OCI-LY3 (cell line): ENCODE measurements at regions not wholly inside any gene's neighbourhood (a gene's known extent, or its start where the extent isn't known, plus 50 kb on each side); places are given as distances from the start of the nearest gene placed in this dataset.
A peak's percentile ranks its signal among the peaks of the same experiment; 100 is the strongest.
"Not testable (repeated sequence)": the region's sequence is repeated elsewhere in the genome, so short reads cannot be mapped to it uniquely, and the experiment has no call there.

Experiments used
- H2AFZ ChIP-seq: fragments of 200-600, 300-600 bp; shearing (Covaris generic); 2 replicates; pipeline ENCODE4 v1.6.0; 2014; ENCODE audit warnings: antibody characterized with exemption, low read depth, low read length
- H3K27ac ChIP-seq: fragments of 200-600, 300-600 bp; sonication (generic); 2 replicates; pipeline ENCODE4 v1.5.1; 2014; ENCODE audit warnings: mild to moderate bottlenecking, low read length, moderate library complexity, mixed read lengths
- H3K27me3 ChIP-seq: fragments of 200-600, 300-600 bp; sonication (generic); 2 replicates; pipeline ENCODE4 v1.6.1; 2014; ENCODE audit warnings: low read depth, low read length, mixed read lengths
- H3K36me3 ChIP-seq: fragments of 200-600, 300-600 bp; sonication (generic); replicated peaks from 2 replicates; pipeline ENCODE3; 2014; ENCODE audit warnings: low read depth, low read length, mixed read lengths
- H3K4me1 ChIP-seq: fragments of 300-600, 200-600 bp; sonication (generic); 2 replicates; pipeline ENCODE4 v1.6.1; 2014; ENCODE audit warnings: low read length, mixed read lengths
- H3K4me2 ChIP-seq: fragments of 200-600, 300-600 bp; sonication (generic); 2 replicates; pipeline ENCODE4 v1.6.1; 2014; ENCODE audit warnings: low read length, mixed read lengths
- H3K4me3 ChIP-seq: fragments of 300-600, 200-600 bp; sonication (generic); 2 replicates; pipeline ENCODE4 v1.5.1; 2014; ENCODE audit warnings: antibody characterized with exemption, mild to moderate bottlenecking, low read length, moderate library complexity
- H3K79me2 ChIP-seq: fragments of 300-600, 200-600 bp; shearing (Covaris generic); 2 replicates; pipeline ENCODE4 v1.6.1; 2014; ENCODE audit warnings: mild to moderate bottlenecking, low read length, mixed read lengths
- H3K9ac ChIP-seq: fragments of 300-600, 200-600 bp; shearing (Covaris generic); 2 replicates; pipeline ENCODE4 v1.6.0; 2014; ENCODE audit warnings: mild to moderate bottlenecking, low read length, moderate library complexity
- H3K9me3 ChIP-seq: fragments of 200-600, 300-600 bp; shearing (Covaris generic); 2 replicates; pipeline ENCODE4 v1.6.1; 2014; ENCODE audit warnings: low read length, mixed read lengths; ENCODE audit not compliant: insufficient read depth
- H4K20me1 ChIP-seq: fragments of 200-600, 300-600 bp; sonication (generic); 2 replicates; pipeline ENCODE4 v1.6.1; 2016; ENCODE audit warnings: low read length, mixed read lengths; ENCODE audit not compliant: insufficient read depth
- EZH2phosphoT487 ChIP-seq: fragments of 200-600 bp; shearing (Covaris generic); IDR thresholded peaks from 2 replicates; pipeline ENCODE4 v1.6.1; 2018; ENCODE audit warnings: antibody characterized with exemption, mixed run types, low read depth
- TF ChIP-seq, protein P1 (sequence below): fragments of 200-600, 300-600 bp; sonication (generic); IDR thresholded peaks from 2 replicates; pipeline ENCODE4 v1.5.1; 2014; ENCODE audit warnings: antibody characterized with exemption, low read length, low read depth

- H2AFZ ChIP-seq: no peak overlapping the region
- H3K4me2 ChIP-seq: no peak overlapping the region
- no peaks in the 10 kb centered on the region for H3K9me3 ChIP-seq
- TF ChIP-seq, protein P1, sequence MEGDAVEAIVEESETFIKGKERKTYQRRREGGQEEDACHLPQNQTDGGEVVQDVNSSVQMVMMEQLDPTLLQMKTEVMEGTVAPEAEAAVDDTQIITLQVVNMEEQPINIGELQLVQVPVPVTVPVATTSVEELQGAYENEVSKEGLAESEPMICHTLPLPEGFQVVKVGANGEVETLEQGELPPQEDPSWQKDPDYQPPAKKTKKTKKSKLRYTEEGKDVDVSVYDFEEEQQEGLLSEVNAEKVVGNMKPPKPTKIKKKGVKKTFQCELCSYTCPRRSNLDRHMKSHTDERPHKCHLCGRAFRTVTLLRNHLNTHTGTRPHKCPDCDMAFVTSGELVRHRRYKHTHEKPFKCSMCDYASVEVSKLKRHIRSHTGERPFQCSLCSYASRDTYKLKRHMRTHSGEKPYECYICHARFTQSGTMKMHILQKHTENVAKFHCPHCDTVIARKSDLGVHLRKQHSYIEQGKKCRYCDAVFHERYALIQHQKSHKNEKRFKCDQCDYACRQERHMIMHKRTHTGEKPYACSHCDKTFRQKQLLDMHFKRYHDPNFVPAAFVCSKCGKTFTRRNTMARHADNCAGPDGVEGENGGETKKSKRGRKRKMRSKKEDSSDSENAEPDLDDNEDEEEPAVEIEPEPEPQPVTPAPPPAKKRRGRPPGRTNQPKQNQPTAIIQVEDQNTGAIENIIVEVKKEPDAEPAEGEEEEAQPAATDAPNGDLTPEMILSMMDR: no peak
- no peak for TF ChIP-seq EZH2phosphoT487
- H3K27ac ChIP-seq: no peak overlapping the region
- no peaks in the 10 kb centered on the region for H3K79me2 ChIP-seq
- no peaks in the 10 kb centered on the region for H3K36me3 ChIP-seq
- H3K4me3 ChIP-seq: no peak overlapping the region
- H3K4me1 ChIP-seq: no peaks in the 10 kb centered on the region
- H3K9ac ChIP-seq: no peak overlapping the region
- H3K27me3 ChIP-seq: no peaks in the 10 kb centered on the region
- H4K20me1 ChIP-seq: no peaks in the 10 kb centered on the region
These were observed 795.3 kb upstream of the AADAT start for GRCh38 chr4:170884969-170885570.

DNA sequence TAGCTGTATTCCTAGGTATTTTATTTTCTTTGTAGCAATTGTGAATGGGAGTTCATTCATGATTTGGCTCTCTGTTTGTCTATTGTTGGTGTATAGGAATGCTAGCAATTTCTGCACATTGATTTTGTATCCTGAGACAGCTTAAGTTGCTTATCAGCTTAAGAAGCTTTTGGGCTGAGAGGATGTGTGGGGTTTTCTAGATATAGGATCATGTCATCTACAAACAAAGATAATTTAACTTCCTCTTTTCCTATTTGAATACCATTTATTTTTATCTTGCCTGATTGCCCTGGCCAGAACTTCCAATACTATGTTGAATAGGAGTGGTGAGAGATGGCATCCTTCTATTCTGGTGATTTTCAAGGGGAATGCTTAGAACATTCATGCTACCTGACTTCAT is 791.9 kb upstream of the AADAT start:
- H3K36me3 ChIP-seq, H3K4me3 ChIP-seq, H3K4me1 ChIP-seq, H3K9ac ChIP-seq, H3K27ac ChIP-seq, H3K4me2 ChIP-seq, H3K79me2 ChIP-seq, H2AFZ ChIP-seq, H3K27me3 ChIP-seq, H4K20me1 ChIP-seq, H3K9me3 ChIP-seq: not testable (repeated sequence)

DNA sequence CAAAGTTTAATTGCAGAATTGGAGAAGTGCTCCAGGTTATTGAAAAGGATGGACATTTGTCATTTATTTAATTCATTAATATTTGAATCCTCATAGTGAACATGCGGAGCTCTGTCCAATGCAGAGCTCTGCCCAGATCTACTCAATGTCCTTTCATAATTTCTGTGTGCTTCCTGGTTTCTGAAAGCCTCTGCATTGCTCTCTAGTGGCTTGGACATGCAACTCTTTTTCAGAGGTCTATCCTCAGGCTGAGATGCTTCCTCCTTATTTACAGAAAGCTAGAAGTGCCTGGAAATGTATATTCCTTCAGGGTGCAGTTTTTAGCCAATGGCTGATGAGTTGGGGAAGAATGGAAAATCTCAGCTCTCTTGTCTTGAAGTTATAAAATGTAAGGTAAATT is 786.1 kb upstream of the AADAT start:
- no peaks in the 10 kb centered on the region for H3K4me1 ChIP-seq
- H4K20me1 ChIP-seq: no peaks in the 10 kb centered on the region
- H3K4me2 ChIP-seq: no peak overlapping the region
- H3K27me3 ChIP-seq: no peaks in the 10 kb centered on the region
- H3K9ac ChIP-seq: no peak overlapping the region
- no peak overlapping the region for H3K4me3 ChIP-seq
- no peaks in the 10 kb centered on the region for H3K79me2 ChIP-seq
- no peak overlapping the region for H3K27ac ChIP-seq
- no peak for TF ChIP-seq EZH2phosphoT487
- TF ChIP-seq, protein P1: peak; percentile 46
- H3K9me3 ChIP-seq: no peaks in the 10 kb centered on the region
- H2AFZ ChIP-seq: peak overlapping the region; percentile 50; the same call in 1 of the 2 replicates
- no peaks in the 10 kb centered on the region for H3K36me3 ChIP-seq

DNA sequence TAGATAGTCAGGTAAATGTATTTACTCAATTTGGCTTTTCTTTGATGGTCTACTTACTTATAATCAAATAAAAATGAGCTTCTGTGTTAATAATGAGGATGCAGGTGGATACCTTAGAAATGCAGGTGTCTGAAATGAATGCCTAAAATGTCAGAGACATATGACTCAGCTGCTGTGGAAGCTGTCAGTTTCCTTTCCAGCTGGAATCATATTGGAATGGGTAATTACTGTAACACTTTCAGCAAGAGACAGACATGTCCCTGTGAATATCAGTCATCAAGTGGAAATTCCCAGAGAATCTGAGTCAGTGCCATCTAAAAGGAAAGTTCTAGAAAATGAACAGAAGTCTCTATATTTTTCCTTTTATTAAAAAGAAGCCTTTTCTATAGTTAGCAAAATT is 783.0 kb upstream of the AADAT start:
- H3K27ac ChIP-seq: no peak overlapping the region
- H3K9me3 ChIP-seq: no peaks in the 10 kb centered on the region
- no peaks in the 10 kb centered on the region for H3K79me2 ChIP-seq
- no peaks in the 10 kb centered on the region for H3K27me3 ChIP-seq
- H3K4me1 ChIP-seq: no peaks in the 10 kb centered on the region
- H3K4me3 ChIP-seq: no peak overlapping the region
- no peaks in the 10 kb centered on the region for H3K36me3 ChIP-seq
- no peaks in the 10 kb centered on the region for H4K20me1 ChIP-seq
- no peak overlapping the region for H3K9ac ChIP-seq
- H3K4me2 ChIP-seq: no peak overlapping the region
- H2AFZ ChIP-seq: no peak overlapping the region
- TF ChIP-seq, protein P1: no peak
- TF ChIP-seq EZH2phosphoT487: no peak
